ENCODE measurements at regions not wholly inside any gene's neighbourhood (a gene's known extent, or its start where the extent isn't known, plus 50 kb on each side); places are given as distances from the start of the nearest gene placed in this dataset.

DNA sequence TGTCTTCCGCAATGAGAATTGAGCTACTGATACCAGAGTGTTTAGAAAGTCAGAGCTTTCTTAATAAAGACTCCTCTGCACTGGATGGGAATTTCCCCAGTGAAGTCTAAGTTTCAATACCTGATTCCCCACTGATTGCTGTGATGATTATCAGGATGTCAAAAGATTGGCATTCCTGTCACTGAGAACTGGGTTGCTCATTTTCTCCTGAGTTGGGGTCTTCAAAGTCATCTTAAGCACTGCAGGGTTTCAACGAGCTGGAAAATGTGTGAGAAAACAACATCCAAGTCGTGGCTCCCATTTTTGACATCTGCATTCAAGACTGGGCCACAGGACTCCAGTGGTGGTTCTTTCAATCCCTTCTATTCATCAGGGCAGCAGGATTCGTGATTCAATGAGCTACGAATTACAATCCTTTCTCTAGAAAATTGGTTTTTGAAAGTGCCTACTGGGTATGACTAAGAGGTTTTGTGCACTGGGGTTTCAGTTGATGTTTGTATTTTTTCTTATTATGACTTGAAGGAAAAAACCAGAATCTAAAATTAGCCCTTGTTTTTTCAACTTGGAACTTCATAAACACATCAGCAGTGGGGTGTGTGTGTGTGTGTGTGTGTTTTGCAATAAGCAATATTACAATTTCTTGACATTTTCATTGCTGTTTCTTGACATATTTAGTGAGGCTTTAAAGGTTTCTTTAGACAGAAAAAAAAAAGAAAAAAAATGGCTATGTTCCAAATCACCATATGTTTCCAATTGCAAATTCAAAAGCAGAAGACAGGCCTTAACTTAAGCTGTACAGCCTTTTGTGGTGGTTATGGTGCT is 233.0 kb downstream of the FAM76B start:
- no peak for TF ChIP-seq CTCF (IDR thresholded peaks at IDR 0.05; ENCODE audit: low read depth, low read length)
- H3K4me3 ChIP-seq (ENCODE audit: low read depth, low read length) = no peak overlapping the region
- DNase-seq (ENCODE audit: low read depth, low spot score) = peak; percentile 68
- in situ Hi-C loops (cut with HindIII; ENCODE audit: low sequenced_read_pairs) = no loop called here

DNA sequence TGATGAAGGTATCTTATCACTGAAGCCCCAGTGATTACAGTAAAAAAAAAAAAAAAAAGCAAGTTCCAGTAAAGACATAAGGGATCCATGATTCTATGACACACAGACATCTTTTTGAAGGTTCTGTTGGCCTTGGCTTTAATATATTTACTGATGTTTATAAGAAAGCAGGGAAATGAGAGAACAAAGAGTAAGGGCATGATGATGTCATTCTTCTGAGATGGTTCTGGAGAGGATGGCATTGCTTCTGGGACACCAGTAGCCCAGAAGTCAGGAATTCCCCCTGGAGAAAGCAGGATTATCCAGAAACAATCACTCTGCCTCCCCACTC is 233.6 kb downstream of the FAM76B start:
- in situ Hi-C loops (cut with HindIII; ENCODE audit: low sequenced_read_pairs) = no loop called here
- DNase-seq (ENCODE audit: low read depth, low spot score) = no peak
- H3K4me3 ChIP-seq (ENCODE audit: low read depth, low read length) = no peak overlapping the region
- no peak for TF ChIP-seq CTCF (IDR thresholded peaks at IDR 0.05; ENCODE audit: low read depth, low read length)

- in situ Hi-C loops (cut with HindIII; ENCODE audit: low sequenced_read_pairs) = no loop called here
- TF ChIP-seq CTCF (IDR thresholded peaks at IDR 0.05; ENCODE audit: low read depth, low read length) = no peak
- H3K4me3 ChIP-seq (ENCODE audit: low read depth, low read length) = no peak overlapping the region
- DNase-seq (ENCODE audit: low read depth, low spot score) = no peak
These were observed 234.7 kb downstream of the FAM76B start for GRCh38 chr11:95554911-95555310.

- no peak for DNase-seq (ENCODE audit: low read depth, low spot score)
- TF ChIP-seq CTCF (IDR thresholded peaks at IDR 0.05; ENCODE audit: low read depth, low read length) = no peak
- no peak overlapping the region for H3K4me3 ChIP-seq (ENCODE audit: low read depth, low read length)
- in situ Hi-C loops (cut with HindIII; ENCODE audit: low sequenced_read_pairs) = no loop called here
These were observed 240.3 kb downstream of the FAM76B start for GRCh38 chr11:95549301-95549700.

DNA sequence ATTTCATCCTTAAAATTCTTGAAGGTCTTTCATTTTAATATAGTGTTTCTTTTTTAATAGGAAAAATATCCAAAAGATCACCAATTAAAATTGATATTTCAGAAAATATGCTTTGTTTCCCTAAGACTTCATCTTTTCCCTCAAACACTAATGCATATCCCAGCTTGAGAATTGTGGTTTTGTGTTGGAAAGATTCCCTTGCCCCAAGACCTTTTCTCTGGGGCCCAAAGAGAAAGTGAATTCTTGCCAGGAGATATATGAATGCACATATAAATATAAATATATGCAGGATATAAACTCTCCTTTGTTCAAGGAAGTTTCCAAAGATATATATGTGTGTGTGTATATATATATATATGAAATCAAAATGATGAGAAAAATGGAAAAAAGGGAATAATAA is 241.2 kb downstream of the FAM76B start:
- H3K4me3 ChIP-seq (ENCODE audit: low read depth, low read length) = no peak overlapping the region
- in situ Hi-C loops (cut with HindIII; ENCODE audit: low sequenced_read_pairs) = no loop called here
- no peak for DNase-seq (ENCODE audit: low read depth, low spot score)
- TF ChIP-seq CTCF (IDR thresholded peaks at IDR 0.05; ENCODE audit: low read depth, low read length) = no peak

- no peak for DNase-seq (ENCODE audit: low read depth, low spot score)
- H3K4me3 ChIP-seq (ENCODE audit: low read depth, low read length) = no peak overlapping the region
- no peak for TF ChIP-seq CTCF (IDR thresholded peaks at IDR 0.05; ENCODE audit: low read depth, low read length)
- in situ Hi-C loops (cut with HindIII; ENCODE audit: low sequenced_read_pairs) = no loop called here
These were observed 241.6 kb downstream of the FAM76B start for GRCh38 chr11:95547976-95548375.
